Jurkat, Clone E6-1 (cell line): ENCODE measurements at regions not wholly inside any gene's neighbourhood (a gene's known extent, or its start where the extent isn't known, plus 50 kb on each side); places are given as distances from the start of the nearest gene placed in this dataset.

Experiments
- DNase-seq: peaks from one replicate; pipeline ENCODE4 v3.0.0-alpha.2; 2011; ENCODE audit warnings: low read depth, low spot score
- H3K4me3 ChIP-seq: 2 replicates; pipeline ENCODE4 v1.5.1; 2011; ENCODE audit warnings: mild to moderate bottlenecking, low read length, control low read depth, moderate library complexity

DNA sequence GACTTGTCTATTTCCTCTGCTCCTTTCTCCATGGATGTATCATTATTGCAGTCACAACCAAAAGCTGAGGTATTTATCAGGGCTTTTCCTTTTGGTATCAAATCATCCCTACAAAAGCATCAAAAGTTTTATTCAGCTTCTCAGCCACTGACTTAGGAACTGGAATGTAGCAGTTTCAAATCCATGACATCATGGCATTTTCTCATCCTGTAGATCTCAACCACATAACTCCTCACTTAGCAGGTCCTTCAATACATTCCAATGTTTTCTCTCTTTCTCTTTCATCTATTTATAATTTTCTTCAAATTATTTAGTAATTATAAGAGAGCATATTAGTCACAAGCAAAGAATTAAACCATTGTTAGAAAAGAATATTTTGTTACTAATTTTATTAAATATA, 537.4 kb upstream of the SORCS1 start:
- no peak for DNase-seq
- no peak overlapping the region for H3K4me3 ChIP-seq

DNA sequence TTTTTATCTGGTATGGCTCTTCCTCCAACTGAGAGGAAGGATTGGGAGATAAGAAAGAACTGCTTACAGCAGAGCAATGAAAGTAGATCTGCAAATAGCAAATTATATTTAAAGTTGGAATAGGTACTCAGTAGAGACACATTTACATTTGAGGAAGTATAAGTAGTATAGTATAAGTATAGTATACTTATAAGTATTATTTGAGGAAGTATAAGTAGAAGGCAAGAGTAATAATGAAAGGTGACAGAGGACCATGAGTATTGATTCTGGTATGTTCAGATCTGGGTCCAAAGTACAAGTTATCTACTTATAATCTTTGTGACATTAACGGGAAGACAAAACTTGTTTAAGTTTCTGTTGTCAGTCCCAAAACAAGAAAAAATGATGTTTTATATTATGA, 527.6 kb upstream of the SORCS1 start:
- no peak overlapping the region for H3K4me3 ChIP-seq
- no peak for DNase-seq

DNA sequence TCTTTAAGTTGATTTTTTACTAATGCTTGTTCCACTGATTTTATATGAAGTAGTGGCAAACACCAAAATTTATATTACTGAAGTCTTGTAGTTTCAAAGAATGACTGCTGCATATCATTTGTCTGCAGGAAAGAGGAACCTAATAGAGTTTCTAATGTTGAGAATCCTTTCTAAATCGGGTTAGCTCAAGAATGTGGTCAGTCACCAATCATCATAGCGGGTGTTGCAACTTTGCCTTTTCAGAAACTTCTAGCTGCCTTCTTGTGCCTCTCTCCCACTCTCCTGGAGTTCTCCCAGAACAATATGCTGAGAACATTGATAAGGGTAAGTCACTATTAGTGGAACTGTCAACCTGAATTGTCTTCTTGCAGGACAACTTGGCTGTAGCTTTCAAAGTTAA, 524.8 kb upstream of the SORCS1 start:
- no peak for DNase-seq
- no peak overlapping the region for H3K4me3 ChIP-seq

DNA sequence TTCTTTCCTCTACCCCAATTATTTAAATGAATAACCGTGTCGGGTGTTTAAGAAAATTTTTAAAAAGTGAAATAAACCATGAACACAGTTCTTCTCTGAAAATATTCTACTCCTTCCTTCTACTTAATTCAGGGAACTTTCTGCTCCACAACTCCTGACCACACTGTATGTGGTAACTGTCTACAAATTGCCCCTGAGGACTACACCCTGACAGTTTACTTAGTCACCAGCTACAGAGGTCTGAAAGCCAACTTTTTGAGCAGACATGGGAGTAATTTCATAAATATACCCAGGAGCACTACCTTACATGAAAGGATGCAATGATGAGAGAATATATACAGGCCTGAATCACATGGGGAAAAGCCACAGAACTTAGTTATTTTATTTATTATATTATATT, 523.2 kb upstream of the SORCS1 start:
- no peak for DNase-seq
- no peak overlapping the region for H3K4me3 ChIP-seq

DNA sequence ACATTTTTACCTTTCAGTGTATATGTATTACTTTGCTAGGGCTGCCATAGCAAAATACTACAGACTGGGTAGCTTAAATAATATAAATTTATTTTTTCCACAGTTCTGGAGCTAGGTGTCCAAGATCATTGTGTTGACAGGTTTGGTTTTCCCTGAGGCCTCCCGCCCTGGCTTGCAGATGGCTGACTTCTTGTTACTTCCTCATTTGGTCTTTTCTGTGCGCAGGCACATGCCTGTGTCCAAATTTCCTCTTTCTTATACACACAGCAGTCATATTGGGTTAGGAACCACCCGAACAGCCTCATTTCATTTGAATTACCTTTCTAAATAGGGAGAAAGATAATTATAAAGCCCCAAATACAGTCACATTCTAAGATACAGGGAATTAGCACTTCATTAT, 521.6 kb upstream of the SORCS1 start:
- no peak overlapping the region for H3K4me3 ChIP-seq
- no peak for DNase-seq

DNA sequence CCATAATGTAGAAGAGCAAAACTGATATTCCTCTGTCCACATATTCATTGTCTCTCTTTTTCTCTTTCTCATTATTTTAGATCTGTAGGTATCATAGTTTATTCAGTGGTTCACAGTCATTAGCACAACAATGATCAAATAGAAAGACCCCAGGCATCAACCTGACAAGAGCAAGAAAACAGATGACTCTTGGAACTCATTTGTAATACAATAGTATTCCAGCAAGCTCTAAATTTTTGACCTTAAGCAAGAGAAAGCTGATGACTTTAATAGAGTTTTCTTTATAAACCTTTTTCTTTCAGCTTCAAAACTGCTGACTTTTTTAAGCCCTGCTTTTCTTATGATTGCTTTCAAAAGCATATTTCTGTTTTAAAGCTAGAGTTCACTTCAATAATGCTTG, 507.5 kb upstream of the SORCS1 start:
- H3K4me3 ChIP-seq = no peak overlapping the region
- DNase-seq = no peak

DNA sequence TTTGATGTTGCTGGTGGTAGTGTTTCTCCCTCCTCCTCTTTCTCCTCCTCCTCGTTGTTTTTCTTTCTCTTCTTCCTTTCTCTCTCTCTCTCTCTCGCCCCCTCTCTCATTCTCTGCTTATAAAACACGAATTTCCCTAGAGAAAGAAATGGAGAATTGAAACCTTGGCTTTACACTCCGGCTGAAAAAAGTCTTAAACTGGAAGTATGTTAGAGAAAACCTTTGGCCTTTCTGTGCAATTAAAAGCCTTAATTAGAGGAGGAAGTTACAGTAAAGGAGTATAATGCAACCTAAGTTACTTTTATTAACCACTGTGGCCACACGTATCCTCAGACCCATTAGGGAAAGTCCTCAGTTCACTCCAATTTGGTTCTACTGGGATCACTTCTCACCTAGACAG, 501.7 kb upstream of the SORCS1 start:
- DNase-seq = no peak
- no peak overlapping the region for H3K4me3 ChIP-seq

DNA sequence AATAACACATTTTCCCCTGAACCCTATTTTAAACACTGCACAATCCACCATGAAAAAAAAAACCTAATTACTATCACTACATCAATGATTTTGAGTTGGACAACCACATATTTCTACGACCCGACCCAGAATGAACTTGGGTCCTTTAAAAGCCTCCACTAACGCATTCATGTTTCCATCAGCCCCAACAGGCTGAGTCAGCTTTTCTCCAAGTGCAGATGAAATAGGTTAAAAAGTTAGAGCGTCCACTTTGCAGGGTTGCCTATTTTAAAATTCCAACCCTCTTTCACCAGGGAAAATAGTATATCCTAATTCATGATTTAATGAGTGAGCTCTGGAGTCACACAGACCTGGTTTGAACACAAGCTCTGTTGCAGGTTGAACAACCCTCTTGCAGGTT, 501.0 kb upstream of the SORCS1 start:
- H3K4me3 ChIP-seq = no peak overlapping the region
- DNase-seq = no peak

DNA sequence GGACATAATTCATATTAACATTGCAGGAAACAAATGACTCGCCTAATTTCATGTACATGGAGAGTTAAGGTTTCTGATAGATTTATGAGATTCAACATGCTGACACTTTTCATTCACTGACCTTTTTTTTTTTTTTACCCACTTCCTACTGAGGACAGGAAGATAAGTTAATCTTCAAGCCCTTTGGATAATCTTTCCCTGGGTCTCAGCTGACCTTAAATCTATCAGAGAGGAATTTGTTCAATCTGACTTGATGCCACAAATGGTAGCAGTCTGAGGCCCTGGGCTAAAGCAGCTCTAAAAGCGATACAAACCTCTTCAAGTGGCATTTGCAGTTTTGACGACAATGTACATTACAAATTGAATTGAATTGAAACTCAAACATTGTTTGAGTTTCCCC, 493.3 kb upstream of the SORCS1 start:
- H3K4me3 ChIP-seq = no peak overlapping the region

DNA sequence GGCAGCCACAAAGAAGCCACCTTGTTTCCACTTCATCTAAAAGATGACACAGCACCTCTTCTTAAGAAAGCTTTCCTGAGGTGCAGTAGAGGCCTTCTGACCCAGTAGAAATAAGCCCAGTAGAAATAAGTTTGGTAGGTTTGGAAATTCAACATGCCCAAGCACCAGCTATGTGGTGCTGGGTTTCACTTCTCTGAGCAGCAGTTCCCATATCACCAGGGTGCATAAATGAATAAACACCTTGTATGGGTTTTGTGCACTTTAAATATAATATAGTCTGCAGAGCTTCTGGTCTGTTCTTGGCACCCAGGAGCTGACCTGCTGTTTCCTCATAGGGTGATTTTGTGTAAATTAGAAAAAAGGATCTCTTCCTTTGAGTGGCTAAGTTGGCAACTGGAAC, 492.4 kb upstream of the SORCS1 start:
- H3K4me3 ChIP-seq = no peak overlapping the region
- DNase-seq = no peak

More for the DNA sequence above, 493.3 kb upstream of the SORCS1 start:
- DNase-seq = no peak

DNA sequence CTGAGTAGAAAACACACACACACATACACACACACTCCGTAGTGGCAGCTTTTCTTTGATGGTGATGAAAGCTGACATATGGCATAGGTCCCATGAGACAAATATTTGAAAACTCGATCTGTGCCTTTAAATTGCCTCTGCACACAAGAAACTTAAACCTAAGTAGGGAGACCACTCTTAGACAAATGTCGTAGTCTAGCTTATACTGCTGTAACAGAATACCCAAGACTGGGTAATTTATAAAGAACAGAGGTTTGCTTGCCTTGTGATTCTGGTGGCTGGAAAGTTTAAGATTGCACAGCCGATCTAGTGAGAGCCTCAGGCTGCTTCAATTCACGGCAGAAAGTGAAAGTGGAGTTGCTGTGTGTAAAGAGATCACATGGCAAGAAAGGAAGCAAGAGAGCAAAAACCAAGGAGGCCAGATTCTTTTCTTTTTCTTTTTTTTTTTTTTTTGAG, 489.4 kb upstream of the SORCS1 start:
- peak overlapping the region; percentile 24 for H3K4me3 ChIP-seq
- peak; percentile 32 for DNase-seq

DNA sequence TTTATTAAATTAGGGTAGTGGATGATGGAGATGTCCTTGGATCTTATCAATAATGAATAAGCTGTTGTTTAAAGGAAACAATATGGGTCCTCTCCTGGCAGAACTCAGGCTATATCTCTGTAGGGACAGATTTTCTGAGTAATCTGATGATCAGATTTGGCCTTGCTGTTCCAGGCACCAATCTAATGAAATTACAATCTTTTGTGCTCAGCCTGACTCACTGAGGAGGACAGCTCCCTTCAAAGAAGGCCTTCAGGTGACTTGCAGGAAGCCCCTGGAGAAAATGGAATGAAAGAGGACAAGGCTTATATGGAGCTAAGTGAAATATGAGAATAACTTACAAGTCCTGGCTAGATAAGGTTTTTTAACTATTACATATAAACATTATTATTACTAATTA, 486.4 kb upstream of the SORCS1 start:
- H3K4me3 ChIP-seq = no peak overlapping the region
- no peak for DNase-seq

DNA sequence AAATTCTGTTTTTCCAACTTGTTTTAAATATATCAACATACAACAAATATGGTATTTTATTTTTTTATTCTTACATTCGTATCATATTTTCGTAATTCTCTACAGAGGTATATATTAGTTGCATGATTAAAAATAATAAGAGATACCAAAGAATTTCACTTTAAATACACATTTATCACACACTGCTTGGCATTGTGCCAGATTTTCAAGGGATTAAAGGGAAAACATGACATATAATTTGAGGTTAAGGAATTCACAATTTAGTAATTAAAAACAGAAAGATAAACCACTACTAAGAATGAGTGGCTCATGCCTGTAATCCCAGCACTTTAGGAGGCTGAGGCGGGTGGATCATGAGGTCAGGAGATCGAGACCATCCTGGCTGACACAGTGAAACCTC, 484.7 kb upstream of the SORCS1 start:
- H3K4me3 ChIP-seq = no peak overlapping the region
- no peak for DNase-seq

DNA sequence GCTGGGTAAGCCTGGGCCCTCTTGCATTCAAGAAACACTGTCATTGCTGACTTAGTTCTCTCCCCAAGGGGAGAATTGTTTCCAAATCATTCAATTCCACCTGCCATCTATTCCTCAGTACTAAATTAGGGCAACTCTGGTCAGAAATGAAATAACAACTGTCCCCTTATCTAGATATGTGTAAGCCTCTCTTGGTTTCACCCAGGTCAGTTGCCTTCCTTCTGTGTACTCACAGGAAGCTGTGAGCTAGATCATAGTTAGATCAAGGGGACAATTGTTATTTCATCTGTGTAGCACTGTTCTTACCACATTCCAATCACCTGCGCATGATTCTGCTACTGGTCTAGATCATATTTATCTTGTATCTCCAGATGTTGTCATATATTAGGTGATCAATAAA, 483.0 kb upstream of the SORCS1 start:
- DNase-seq = no peak
- H3K4me3 ChIP-seq = no peak overlapping the region

DNA sequence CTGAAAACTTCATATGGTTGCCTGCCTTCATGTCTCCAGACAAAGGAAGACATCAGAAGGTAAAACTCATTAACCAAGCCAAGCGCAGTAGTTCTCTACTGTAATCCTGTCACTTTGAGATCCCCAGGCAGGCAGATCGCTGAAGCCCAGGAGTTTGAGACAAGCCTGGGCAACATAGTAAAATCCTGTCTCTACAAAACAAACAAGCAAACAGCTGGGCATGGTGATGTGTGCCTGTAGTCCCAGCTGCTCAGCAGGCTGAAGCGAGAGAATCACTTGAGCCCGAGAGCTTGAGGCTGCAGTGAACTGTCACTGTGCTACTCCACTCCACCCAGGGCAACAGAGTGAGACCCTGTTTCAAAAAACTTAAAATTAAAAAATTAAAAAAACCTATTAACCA, 467.4 kb upstream of the SORCS1 start:
- no peak for DNase-seq
- H3K4me3 ChIP-seq = no peak overlapping the region

DNA sequence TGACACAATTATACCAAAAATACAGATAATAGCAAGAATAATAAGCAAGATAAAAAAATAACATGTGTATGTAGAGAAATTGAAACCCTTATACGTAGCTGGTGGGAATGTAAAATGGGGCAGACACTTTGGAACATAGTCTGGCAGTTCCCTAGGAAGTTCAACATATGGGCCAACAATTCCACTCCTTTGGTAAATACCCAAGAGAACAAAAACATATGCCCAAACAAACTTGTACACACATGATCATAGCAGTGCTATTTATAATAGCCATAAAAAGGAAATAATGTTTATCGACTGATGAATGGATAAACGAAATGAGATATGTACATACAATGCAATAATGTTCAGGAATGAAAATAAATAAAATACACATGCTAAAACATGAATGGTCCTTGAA, 462.4 kb upstream of the SORCS1 start:
- DNase-seq = no peak
- no peak overlapping the region for H3K4me3 ChIP-seq

DNA sequence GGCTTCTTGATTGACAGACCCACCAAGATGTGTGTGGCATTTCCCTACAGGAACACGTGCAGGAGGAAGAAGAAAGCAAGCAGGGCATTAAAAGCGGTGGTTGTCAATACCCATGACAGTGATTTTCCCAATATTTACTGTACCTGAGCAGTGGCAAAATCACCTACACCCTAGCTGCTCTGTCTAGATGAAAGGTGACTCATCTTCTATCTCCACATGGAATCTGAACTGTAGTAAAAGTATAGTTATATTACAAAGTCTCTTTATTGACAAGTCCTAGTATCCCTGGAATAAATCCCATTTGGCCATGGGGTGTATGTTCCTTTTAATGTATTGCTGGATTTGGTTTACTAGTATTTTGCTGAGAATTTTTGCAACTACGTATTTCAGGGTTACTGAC, 458.8 kb upstream of the SORCS1 start:
- H3K4me3 ChIP-seq = no peak overlapping the region
- no peak for DNase-seq

DNA sequence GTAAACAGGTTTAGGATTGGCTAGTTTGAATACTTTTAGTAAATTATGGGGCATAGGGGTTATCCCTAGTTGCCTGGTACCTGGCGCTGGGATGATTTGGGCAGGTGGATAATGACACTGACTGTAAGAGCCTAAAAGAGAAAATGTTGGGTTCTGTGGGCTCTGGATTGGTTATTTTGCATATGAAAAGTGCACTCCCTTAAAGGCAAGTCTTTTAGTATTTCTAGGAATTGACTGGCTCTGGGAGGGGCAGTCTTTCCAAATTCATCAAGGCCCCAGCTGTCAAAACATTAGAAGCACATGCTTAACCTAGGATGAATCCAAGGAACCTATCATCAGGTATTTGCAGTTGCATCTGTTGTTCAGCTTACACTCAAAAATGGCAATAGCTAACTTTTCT, 454.6 kb upstream of the SORCS1 start:
- DNase-seq = no peak
- no peak overlapping the region for H3K4me3 ChIP-seq

DNA sequence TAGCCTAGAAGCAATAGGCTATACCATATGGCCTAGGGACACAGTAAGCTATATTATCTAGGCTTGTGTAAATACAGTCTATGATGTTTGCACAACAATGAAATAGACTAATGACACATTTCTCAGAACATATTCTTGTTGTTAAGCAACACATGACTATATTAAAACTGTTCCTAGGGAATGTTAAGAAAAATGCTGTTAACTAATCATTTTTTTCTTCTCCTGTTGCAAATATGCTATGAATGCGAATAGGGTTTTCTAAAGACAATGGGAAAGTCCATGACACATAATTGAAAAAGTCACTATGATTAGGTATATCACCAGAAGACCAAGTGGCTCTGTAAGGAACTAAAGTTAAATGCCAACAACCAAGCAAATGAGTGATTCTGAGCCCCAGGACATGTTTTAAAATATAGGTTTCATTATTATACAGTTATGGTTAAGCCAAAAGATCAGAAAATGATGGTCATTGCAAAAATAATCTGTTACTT, 454.0 kb upstream of the SORCS1 start:
- DNase-seq = no peak
- no peak overlapping the region for H3K4me3 ChIP-seq

DNA sequence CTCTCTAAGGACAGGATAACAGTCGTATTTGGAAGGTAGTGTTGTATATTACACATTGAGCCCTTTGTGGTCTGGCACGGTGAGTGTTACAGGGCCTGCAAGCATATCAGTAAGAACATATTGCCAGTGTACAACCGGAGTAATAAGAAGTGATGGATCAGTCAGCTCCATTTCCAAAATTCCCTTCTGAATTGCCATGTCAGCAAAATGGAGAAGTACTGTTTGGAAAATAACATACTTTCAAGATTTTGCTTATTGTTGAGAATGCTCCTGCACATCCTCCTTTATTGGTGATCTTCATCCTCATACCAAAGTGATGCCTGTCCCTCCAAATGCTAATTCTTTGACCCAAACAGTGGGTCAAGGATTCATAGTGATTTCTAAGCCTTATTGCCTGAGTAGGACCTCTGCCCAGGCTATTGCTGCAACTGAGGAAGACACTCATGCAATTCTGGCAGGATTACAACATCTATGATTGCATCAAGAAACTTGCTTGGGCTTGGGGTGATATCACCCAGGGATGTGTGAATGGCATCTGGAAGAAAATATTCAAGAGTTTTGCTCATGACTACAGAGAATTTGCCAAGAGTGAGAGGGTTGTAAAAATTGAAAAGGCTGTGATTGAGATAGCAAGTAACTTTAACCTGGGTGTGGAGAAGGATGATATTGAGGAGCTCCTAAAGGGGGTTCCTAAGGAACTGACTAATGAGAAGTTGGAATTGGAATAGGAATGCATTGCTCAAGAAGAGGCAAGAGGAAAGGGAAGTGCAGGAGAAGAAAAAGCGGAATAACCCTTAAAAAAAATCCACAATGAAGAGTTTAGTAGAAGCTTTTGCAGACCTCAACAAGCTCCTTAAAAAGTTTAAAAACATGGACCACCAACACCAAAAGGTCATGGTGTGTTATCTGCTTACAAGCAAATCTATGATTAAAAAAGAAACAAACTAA, 452.2 kb upstream of the SORCS1 start:
- DNase-seq = no peak
- H3K4me3 ChIP-seq = no peak overlapping the region

DNA sequence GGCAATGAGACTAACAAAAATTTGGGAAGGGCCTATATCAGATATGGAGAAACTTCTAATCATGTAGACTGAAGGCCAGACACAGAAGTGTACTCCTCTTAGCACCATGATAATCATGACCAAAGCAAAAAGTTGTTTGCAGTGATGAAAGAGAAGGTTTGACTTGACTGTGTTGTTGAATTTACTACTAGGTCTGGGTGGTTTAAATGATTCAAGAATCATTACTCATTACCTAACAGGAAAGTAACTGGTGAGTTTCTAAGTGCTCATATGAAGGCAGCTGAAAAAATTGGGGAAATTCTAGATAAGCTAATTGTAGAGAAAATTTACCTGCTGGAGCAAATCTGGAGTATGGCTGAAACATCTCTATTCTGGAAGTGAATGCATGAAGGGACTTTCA, 451.5 kb upstream of the SORCS1 start:
- H3K4me3 ChIP-seq = no peak overlapping the region
- DNase-seq = no peak
